ENCODE measurements at regions not wholly inside any gene's neighbourhood (a gene's known extent, or its start where the extent isn't known, plus 50 kb on each side); places are given as distances from the start of the nearest gene placed in this dataset.
"Not testable (repeated sequence)": the region's sequence is repeated elsewhere in the genome, so short reads cannot be mapped to it uniquely, and the experiment has no call there.

DNA sequence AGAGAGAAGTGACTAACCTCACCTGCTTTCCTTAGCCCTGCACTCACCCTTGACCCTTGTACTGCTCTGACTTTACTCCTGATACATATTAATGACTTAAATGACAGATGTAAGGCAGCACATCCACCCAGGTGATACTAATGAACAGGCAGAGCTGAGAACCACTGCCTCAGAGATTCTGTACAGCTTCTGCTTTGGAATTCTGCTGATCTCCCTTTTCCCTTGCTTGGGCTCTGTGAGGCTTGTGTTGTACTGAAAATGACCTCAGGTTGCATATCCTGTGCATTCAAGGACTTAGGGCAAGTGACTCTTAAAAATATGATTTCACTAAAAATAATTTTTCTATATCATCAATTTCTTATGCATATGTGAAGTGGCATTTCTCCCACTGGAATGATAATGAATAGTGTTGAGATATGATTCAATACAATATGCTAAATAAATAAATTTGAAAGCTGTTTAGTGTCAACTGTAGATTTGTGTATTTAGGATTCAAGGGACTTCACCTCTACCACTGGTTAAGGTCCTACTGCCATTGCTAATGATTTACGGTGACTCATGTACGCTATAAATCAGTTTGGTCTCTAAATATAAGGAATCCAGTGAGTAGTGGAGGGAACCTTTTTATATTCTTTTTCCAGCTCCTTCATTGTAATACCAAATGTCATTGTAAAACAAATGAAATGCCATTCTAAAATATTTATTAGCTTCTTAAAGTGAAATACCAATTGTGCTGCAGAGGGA is 328.3 kb downstream of the SOCS6 start:
- no peak for DNase-seq (ENCODE audit: low read depth, low spot score)

DNA sequence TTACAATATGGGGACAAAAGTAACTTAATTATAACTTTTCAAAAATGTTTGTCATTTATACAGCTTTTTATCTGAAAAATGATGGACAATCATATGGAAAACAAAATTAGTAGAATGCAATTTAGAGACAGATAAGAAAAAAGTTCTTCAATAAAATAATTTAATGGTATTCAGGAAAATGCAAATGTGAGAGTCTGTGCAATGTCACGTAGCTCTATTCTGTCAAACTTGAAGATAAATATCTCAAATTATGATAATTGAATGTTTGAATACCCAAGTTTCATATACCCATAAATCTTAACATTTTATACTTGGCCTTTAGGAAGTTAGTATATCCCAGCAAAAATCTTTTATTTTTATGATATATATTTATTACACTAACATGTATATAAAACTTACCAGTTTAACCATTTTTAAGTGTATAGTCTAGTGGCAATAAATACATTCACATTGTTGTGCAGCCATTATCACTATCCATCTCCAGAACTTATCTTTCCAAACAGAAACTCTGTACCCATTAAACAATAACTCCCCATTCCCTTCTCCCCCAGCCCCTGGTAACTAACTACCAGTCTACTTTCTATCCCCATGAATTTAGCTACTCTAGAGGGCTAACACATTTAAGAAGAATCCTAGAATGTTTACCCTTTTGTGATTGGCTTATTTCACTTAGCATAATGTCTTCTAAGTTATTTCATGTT is 311.5 kb downstream of the SOCS6 start:
- no peak for DNase-seq (ENCODE audit: low read depth, low spot score)

DNA sequence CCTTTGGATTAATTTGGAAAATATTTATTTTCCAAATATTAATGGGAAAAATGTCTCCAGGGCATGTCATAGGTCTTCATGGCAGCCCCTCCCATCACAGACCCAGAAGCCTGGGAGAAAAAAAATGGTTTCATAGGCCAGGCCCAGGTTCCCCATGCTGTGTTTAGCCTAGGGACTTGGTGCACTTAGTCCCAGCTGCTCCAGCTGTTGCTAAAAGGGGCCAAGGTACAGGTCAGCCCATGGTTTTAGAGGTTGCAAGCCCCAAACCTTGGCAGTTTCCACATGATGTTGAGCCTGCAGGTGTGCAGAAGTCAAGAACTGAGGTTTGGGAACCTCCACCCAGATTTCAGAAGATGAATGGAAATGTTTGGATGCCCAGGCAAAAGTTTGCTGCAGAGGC is 309.6 kb downstream of the SOCS6 start:
- DNase-seq (ENCODE audit: low read depth, low spot score) = no peak

DNA sequence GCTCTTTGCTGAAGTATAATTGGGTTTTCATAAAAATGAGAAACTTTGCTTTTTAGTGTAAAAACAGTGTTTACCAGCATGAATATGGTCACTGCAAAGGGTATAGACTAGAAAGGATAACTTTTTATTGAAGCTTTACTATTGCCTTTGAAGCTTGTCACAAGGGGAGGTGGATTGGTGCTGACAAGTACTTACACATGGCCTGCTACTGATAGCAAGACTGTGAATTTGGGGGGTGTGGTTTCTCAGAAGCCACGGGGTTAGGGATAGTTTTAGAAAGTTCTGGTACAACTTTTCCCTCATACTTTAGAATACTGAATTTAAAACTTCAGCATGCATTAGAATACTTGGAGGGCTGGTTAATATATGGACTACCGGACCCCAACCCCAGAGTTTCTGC is 294.1 kb downstream of the SOCS6 start:
- no peak for DNase-seq (ENCODE audit: low read depth, low spot score)

DNA sequence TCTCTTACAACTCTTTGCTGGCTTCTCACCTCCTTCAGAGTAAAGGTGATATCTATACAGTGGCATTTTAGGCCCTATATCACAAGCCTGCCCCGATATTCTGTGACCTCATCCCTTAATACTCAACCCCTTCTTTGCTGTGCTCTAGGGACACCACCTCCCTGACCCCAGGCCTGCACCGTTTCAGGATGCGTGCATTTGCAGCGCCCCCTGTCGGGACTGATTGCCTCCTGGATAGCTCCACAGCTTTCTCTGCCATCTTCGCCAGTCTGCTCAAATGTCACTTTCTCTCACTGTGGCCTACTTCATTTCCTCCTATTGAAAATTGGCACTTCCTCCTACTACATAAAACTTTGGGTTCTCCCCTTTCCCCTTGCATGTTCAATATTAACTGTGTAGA is 289.6 kb downstream of the SOCS6 start:
- no peak for DNase-seq (ENCODE audit: low read depth, low spot score)

DNA sequence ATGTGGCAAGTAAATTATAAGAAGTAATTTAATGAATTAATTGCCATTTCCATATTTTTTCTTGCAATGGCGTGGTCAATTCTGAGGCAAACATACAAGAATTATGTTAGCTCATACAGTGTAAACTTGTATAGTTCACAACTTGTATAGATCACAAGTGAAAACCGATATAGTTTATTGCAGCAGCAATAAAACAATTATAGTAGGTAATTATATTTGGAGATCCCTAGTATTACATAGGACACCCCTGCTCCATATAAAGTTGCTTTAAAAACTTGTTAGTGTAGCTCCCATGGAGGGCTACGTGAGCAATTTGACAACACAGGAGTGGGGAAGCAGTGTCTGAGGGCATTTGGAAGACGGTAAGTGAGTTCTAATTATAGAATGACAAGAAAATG is 288.2 kb downstream of the SOCS6 start:
- DNase-seq (ENCODE audit: low read depth, low spot score) = no peak

DNA sequence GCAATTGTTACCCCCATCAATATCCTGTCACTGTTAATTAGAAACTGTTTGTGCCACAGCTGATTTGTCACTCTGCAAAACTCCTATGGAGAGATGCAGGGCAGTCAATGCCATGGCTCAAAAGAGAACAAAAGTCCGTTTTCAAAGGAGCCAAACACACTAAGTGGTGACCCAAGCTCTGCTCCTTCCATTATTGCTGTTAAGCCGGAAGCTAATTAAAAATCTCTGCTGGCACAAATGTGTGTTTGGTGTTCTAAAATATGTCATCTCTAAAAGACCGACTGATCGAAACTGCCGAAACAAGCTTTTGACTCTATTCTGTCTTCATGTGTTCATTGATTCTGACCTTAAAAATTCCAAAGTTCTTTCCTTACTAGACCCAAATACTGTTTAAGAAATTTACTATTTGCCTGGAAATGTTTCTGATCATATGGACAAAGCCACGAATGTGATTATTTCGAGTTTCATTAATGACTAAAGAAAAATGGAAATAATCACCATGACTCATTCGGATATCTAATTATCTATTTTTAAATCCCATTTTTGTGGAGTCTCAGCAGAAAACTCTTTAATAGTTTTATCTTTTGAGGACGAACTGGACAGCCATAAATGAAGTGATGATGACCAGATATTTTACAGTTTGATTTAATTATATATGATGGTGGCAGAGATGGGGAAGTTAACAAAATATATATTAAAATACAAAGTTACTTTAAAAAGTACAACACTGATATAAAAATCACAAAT is 287.6 kb downstream of the SOCS6 start:
- DNase-seq (ENCODE audit: low read depth, low spot score) = no peak

DNA sequence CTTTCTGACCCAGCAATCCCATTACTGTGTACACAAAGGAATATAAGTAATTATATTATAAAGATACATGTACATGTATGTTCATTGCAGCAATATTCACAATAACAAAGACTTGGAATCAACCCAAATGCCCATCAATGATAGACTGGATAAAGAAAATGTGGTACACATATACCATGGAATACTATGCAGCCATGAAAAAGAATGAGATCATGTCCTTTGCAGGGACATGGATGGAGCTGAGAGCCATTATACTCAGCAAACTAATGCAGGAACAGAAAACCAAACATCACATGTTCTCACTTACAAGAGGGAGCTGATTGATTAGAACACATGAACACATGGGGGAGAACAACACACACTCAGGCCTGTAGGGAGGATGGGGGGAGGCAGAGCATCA is 286.1 kb downstream of the SOCS6 start:
- not testable (repeated sequence) for DNase-seq (ENCODE audit: low read depth, low spot score)

DNA sequence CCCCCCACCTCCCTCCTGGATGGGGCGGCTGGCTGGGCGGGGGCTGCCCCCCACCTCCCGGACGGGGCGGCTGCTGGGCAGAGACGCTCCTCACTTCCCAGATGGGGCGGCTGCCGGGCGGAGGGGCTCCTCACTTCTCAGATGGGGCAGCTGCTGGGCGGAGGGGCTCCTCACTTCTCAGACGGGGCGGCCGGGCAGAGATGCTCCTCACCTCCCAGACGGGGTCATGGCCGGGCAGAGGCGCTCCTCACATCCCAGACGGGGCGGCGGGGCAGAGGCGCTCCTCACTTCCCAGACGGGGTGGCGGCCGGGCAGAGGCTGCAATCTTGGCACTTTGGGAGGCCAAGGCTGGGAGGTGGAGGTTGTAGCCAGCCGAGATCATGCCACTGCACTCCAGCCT is 280.8 kb downstream of the SOCS6 start:
- not testable (repeated sequence) for DNase-seq (ENCODE audit: low read depth, low spot score)

DNA sequence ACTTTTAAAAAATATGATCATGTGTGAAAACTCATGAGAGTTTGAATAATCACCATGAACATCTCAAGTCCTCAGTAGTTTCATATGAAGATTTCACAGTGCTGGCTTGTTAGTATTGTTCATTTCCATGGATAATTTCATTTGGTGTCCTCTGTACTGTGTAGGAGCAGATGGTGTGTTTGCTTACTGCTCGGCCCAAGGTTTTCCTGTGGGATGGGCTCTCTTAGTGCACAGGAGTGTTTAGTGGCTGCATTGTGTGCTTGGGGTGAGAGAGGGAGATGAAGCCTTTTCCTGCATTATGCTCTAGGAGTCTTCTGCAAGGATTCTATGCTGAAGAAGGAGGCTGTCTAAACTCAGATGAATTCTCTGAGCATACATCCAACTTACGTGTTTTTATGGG is 270.6 kb downstream of the SOCS6 start:
- DNase-seq (ENCODE audit: low read depth, low spot score) = no peak

DNA sequence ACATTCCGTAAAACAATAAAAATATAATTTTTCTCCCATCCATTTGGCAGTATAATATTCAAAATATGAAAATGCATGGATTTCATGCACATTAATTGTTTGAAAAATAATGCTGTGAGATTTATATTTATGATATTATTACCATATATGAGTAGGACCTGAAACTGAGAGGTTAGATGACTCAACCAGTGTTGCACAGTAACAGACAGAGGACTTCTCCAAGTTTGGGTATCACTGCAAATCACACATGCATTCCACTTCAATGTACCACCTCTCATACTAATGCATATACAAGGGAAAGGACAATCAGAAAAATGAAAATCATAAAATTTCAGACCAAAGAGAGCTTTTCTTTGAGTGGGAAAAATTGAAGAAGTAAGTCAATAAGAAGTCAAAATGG is 269.5 kb downstream of the SOCS6 start:
- no peak for DNase-seq (ENCODE audit: low read depth, low spot score)

DNA sequence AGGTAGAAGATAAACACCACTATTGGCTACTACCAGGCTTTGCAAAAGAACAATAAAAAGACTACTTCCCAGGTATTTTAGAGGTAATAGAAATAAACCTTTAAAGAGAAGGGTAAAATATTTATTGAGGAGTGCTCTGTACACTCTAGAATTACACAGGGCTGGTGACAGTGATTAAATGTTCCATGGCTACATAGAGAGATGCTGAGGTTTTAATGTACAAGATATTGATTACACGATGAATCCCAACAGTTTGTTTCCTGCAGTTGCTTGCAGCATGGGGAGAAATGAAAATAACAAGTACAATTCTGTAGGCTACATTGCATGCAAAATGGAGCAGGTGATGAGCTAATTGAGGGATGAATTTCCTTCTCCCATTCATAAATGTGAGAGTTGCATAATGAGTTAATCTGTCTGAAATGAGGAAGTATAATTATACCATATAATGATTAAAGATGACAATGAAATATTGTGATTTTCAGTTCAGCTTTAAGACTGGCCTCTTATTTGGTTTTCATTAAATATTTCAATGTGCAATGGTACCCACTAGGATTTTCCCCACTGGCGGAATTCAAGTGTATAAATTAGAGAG is 266.1 kb downstream of the SOCS6 start:
- DNase-seq (ENCODE audit: low read depth, low spot score) = no peak

DNA sequence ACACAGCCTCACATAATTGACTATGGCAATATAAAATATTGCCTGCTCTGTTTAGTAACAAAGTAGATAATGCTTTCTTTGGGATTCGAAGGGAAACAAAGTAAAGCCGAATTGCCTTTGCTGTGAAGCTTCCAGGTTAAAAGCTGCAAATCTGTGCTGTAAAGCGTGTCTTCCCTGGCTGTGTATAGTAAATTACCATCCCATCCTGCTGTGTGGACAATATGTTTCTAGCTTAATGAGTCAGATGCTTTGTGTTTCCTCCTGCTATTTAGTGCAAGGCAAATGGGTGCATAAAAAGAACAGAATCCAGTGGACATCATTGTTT is 265.1 kb downstream of the SOCS6 start:
- DNase-seq (ENCODE audit: low read depth, low spot score) = no peak

DNA sequence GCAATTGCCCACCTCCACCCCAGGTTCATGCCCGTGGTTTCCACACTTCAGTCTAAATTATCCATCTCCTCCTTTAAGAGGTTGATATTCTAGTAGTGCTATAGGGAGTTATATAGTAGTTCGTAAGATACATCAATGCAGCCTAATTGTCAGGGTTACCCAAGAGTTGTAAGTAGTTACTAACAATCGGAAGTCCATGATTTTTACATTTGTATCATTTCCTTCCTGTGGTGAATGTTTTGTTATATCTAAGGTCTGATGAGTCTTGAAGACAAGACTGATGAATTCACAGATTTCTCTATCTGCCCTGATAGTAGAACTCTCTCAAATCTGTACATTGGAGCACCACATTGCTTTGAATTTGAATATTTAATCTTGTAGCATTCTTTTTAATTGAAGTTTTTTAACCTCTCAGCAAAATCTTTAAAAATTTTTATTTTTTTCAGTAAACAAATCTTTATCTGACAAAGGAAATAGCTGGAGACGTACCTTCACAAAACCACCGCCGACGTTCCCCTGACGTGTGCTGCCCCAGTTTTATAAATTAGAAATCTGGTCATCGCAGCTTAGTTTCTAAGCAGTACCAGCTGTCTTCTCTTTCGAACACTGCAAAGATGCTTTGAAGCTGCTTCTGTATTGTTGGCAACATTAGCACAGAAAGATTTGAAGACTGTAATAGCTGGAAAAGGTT is 264.5 kb downstream of the SOCS6 start:
- DNase-seq (ENCODE audit: low read depth, low spot score) = no peak

DNA sequence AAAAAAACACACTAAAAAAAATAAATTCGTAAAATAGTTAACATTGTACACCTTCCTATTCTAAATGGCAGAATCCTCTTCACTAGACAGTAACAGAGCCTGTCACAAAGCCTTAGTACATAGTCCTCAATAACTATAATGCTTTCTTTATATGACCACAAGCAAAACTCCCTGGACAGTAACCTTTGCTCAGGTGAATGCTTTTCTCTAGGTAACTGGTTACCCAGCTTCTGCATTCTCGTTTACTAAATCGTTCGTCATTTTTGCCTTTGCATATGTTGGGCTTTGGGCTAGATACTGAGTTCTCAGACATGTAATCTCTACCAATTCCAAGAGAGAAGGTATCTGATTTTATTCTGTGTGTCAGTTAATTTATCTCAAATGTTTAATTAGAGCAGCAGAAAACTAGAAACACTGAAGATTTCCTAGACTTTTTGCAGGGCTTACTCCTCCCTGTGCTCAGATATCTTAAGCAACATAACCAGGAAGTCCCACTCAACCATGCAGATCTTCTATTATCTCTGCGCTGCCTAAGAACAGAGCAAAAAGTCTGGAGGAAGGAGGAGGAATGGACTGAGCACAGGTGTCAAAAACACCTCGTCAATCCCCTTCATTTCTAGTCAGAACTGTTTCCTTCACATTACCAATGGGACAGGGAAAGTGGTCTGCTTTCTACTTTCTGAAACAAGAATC is 247.7 kb downstream of the SOCS6 start:
- no peak for DNase-seq (ENCODE audit: low read depth, low spot score)

DNA sequence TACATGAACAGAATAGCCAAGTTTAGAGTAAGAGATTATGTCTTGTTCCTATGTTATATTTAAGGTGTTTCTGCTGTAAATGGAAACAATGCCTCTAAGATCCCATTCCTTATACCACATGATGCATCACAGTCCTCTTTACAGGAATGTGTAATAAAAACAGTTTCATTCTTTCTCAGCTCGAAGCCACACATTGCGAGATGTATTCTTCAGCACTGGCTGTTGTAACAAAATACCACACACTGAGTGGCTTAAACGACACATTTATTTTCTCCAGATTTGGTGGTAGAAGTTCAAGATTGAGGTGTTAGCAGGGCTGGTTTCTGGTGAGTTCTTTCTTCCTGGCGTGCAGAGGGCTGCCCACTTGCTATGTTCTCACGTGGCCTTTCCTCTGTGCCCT is 246.2 kb downstream of the SOCS6 start:
- DNase-seq (ENCODE audit: low read depth, low spot score) = no peak

DNA sequence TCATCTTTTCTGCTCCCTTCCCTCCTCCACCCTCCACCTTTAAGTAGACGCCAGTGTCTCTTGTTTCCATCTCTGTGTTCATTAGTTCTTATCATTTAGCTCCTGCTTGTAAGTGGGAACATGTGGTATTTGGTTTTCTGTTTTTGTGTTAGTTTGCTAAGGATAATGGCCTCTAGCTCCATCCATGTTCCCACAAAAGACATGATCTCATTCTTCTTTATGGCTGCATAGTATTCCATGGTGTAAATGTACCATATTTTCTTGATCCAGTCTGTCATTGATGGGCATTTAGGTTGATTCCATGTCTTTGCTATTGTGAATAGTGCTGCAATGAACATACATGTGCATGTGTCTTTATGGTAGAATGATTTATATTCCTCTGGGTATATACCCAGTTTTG is 236.5 kb downstream of the SOCS6 start:
- DNase-seq (ENCODE audit: low read depth, low spot score) = not testable (repeated sequence)

DNA sequence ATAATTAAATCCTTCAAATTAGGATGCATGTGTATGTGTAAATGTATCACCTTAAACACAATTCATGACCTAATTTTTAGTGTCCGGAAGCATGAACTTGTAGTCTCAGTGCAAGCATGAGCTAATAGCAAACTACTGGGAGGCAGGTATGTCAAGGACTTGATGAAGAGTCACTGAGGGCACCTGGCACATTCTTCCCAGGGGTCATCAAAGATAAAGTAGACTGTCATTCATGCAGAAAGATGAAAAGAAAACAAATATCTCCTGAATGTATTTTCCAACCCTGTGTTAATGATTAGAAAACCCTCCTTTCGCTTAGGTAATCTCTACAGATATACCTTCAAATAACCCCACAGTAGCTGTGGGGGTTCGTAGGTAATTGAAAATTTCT is 234.9 kb downstream of the SOCS6 start:
- DNase-seq (ENCODE audit: low read depth, low spot score) = no peak

DNA sequence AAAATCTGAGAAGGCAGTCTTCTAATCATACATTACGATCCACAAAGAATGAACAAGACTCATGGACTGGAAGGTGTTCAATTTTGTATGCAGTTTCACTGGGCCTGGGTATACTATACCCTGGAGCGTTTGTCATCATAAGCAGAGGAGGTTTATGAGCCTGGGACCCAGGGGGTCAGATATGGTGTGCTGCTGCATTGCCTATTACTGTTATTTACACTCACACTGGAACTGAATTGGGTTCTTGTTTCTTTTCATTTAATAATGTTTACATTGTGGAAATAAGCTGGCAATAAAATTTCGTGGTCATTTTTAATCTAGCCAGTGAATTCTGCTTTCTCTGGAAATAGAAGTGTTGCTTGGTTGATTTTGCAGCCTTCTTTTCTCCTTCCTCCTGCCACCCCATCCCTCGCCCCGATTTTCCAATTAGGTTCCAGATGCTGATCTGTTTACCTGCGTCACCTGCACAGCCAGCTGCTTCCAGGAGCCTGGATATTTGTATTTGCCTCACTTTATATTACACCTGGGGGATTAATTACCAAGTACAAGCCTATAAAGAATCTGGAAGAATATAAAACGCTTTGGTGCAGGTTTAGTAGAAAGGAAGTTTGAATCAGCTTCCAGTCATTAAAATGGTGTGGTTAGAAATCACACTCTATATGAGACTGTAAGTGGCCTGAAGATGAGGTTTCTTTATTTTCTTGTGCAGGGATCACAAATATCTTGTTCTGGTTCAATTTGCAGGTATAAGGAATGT is 234.4 kb downstream of the SOCS6 start:
- DNase-seq (ENCODE audit: low read depth, low spot score) = no peak

DNA sequence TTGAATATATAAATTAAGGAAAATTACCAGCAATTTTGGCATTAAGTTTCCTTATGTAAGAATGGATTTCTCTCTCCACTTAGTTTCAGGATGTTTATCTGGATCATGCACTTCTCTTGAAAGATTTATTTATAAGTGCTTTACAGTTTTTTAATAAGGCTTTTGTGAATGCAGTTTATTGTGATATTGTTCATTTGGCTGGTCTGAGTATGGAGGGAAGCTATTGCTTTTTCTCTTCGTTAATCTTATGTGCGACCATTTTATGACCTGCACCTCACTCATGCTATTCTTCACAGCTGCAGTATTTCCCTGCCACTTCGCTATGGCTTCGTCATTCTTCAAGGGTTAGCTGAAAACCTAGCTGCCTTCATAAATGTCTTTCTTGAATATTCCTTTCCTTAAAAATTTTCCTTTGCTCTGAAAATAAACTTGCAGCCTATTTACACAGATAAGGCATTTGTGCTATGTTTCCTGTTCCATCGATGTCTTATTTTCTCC is 233.4 kb downstream of the SOCS6 start:
- no peak for DNase-seq (ENCODE audit: low read depth, low spot score)

All from activated CD4-positive, CD25-positive, alpha-beta regulatory T cell treated with anti-CD3 and anti-CD28 coated beads, Interleukin-2, amount 50 U/mL, for 16 hours (primary cell).